GM18520 (cell line): ENCODE measurements at regions not wholly inside any gene's neighbourhood (a gene's known extent, or its start where the extent isn't known, plus 50 kb on each side); places are given as distances from the start of the nearest gene placed in this dataset.

Source experiments
- ATAC-seq: cut with Tn5 transposase; IDR thresholded peaks from one replicate; pipeline ENCODE4 v1.9.1; 2021; ENCODE audit not compliant: unreplicated experiment

DNA sequence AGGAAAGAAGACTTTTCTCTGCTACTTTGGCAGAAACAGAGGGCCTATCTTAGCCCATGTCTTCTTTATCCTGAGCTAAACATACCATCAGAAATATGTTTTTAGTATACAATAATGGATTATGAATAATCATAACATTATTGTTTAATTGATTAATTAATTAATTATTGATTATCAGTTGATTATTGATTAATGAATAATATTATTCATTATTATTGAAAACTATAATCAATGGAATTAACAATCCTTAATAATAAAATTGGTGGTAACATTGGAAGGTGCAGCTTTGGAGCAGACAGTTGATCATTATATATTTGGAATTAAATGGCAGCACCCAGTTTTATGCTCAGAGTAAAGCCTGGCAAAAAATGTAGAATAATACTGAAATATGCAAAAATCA, 655.9 kb upstream of the ARGLU1 start:
- no peak for ATAC-seq

DNA sequence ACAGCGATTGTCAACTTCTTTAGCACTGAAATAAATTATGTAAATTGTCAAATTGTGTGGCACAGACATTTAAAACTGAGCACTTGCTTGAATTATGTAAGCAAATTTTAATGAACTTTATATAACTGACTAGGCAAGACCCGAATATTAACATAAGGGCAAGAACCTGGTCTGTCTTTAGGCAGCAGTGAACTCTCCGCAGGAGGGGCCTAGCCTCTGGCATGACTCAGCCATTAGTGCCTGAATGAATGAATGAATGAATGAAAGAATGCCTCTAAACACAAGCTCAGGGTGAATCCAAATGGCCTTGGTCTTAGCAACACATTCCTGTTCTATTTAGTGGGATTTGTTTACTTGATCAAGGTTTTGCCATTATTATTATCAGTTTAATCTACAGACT, 654.7 kb upstream of the ARGLU1 start:
- no peak for ATAC-seq

DNA sequence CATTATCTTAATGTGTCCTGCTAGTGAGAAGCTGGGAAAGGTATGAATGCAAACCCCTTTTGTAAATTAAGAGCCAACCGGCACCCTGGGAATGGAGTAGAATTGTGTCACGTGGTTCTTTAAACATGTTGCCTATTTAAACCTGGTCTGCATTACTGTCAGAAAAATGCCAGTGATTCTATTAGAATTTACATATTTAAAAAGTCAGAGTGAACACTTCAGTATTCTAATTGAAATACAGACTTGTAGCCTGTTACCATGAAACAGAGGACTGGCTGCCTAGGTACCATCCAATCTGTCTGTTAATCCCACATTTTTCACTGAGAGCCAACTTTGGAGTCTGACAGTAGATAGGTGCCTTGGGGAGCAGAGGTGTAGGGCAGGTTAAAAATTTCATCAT, 652.3 kb upstream of the ARGLU1 start:
- no peak for ATAC-seq

DNA sequence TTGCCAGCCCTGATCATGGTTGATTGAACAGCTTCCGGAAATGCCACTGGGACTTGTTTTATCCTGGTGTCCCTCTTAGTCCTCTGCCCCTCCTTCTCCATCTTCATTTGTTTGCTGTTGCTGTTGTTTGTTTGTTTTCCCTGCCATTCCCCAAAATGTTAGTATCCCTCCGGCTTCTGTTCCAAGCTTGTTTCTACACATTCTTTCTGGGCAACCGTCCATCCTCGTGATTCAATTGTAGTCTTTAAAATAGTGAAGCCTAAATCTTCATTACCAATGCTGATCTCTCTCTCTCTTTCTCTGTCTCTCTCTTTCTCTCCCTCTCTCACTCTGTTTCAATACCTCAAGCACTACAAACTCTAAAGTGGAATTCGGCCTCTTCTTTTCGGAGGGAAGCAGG, 649.3 kb upstream of the ARGLU1 start:
- no peak for ATAC-seq

DNA sequence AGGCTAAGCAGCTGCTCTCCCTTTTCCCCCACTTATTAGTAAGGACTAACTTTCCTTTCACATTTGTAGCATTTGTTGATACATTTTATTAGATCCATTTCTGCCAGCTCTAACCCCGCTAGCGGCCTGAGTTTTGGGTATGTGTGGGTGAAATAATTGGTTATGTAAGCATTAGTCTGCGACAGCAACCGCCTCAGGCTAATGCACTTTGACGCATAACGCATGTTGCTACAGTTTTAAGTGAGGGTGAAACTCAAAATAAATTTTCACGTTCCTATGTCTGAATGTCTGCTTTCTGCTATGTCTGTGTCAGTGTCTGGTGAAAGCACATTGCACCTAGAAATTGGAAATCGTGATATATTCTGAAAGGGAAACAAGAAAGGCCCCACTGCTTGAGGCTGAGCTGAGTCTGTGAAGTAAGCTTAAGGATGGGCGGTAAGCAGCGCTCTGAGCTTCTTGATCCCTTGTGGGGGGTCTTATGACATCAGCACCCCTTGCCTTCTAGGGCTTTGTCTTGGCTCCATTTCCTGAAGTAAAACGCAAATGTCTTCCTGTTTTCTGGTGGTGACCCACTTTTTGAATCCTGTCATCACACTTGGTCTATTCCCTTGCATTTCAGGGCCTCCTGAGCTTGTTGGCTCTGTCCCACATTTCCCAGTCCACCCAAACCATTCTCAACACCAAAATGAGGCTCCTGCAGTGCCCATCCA, 648.3 kb upstream of the ARGLU1 start:
- no peak for ATAC-seq

DNA sequence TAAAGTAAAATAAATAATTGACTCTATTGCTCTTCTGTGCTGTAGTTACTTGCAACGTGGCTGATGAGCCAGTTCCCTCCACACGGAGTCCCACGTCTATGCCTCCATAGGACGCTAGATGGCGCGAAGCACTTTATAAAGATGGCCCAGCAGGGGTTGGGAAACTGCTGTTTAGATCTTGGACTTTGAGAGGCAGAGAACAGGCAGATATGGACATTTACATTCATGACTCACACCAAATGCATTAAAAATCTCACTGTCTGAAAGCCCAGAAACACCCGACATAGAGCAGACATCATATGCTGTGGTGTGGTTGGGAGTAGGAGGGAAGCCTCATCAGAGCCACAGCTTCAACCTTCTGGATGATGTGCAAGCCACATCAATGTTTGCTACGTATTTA, 643.1 kb upstream of the ARGLU1 start:
- ATAC-seq, result peak; percentile 91

DNA sequence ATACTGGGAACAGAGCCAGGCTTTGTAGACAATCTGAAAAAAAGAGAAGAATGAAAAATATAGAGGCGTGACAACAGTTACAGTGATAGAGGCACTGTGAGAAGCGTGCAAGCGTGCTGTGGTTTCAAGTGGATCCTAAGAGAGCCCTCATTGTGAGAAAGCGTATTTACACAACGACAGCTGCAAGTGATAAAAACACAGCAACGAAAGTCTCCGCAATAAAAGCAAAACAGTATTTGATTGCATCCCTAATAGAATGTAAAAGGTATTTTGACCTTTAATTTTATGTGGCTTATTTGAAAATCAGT, 642.7 kb upstream of the ARGLU1 start:
- no peak for ATAC-seq

DNA sequence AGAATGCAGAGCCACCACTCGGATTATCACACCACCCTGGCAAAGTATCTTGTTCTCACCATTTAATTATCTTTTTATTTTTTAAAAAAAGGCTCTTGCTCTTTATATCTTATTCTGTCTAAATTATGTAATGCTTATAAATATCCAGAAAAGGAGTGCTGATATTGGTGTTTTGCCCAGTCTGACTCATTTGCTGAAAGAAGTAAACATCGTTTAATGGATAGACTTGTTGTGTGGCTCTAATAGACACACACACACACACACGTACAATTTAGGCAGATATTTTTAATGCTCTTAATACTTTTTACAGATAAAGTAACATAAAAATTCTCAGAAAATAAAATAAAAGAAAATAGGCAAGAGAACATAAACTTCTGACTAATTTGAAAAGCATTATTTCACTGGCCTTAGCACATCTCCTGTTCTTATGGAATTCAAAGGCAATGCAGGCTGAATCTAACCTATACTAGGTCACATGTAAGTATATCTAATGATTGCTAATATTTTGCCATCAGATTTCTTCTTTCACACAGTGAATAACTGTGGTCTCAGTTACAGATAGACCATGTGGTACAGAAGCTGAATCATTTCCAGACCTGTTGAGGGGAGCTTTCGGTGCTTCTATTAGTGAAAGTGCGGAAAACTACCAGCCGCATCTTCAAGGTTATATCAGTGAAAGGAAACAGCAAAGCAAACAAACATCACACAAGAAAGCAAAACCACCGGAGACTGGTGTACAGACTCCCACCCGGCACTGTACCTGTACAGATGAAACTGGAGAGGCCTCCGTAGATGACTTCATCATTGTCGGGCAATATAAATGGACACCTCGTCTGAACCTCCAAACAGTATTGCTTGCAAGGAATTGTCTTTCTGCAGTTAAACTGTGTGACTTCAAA, 642.1 kb upstream of the ARGLU1 start:
- ATAC-seq, result no peak

DNA sequence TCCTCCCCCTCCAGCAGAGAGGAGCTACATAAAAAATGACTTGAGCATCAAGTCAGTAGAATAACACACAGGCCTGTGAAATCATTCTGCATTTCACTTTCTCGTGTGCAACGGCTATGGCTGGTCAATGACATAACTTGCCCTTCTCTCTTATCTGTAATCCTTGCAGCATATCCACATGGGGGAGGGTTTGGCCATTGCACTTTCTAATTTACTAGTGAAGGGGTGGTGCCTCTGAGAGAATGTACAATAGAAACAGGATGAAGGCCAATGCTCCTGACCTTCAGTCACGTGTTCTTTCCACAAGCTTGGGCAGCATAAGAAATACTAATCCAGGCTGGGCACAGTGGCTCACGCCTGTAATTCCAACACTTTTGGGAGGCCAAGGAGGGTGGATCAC, 641.0 kb upstream of the ARGLU1 start:
- ATAC-seq, result no peak

DNA sequence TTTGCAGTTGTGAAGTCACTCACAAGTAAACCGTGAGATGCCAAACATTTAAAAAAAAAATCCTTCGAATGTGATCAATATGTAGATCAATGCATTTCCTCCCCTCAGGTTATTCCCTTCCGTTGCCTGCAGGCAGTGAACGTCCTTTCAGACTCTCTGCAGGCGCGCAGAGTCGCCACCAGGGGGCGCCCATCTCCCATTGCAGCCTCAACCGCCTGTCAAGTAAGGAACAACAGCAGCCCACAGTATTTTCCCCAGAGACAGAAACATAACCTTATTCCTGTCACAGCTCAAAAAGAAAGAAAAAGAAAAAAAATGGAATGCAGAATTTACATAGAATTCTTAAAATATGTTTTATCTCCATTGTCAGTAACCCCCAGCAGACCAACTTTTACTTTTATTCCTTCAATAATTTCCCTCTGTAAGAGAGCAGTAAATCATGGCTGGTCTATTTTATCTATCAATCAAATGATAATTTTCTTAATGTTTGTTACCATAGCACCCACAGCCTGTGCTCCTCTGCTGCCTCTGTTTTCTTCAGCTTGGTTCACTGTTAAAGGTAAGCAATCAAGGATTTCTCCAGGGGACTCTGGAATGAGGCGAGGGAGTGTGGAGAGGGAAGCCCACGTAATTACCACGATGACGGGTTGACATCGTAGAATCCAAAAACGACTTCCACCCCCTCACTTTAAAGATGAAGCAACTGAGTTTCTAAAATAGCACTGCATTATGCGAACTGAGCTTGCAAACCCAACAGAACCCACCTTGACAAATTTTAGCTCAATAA, 637.6 kb upstream of the ARGLU1 start:
- ATAC-seq, result peak; percentile 89

DNA sequence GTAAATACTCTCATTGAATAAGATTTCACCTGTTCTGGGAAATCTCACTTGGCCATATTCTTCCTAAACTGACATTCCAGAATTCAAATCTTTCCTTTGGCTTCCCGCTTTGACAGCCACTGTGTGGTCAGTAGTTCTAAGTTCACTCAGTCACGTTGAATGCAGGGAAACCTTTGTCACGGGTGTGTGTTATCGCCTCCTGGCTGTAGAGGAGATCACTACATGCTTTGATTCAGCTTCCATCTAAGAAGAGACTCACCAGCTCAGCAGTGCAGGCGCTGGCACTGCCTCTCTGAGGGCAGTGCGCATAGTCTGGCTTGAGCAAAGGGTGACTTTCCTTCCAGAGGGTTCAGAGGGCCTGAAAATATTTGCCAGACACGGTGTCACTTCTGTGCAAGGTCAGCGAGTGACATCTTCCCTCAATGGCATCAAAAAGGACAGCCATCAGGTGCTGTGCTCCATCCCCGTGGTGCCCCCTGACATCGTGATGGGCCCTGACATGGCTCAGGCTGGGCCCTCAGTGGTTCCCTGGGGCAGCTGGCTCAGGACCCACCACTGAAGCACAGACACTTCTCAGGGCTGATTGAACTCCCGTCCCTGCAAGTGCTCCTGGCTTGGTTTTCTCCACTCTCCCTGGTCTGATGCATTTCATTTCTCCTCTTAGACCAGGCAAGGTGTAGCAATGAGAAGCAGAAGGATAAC, 635.4 kb upstream of the ARGLU1 start:
- ATAC-seq, result no peak

DNA sequence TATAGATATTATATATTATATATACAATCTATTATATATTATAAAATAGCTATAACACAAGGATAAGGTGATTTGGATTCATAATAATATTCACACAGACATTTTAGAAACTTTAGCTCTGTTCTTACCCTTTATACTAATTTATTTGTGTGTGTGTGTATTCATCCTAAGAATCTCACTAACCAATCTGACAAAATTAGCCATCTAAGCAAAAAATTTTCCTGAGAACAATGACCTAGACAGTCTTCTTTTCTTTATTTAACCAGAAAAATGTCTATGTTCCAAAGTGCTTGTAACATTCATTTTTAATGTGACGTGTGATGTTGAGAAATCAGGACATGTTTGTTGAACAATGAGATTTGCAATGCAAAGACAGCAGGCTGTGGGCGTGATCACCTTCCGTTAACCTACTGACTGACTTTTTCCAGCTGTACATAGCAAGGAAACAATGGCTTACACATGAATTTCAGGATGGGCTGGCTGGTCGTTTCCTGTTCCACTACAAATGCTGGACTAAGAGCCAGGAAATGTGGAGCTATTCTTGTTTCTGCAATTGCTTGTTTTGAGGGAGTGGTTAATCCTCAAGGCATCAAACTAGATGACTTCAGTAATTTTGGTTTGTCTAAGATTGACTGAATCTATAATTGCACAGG, 634.6 kb upstream of the ARGLU1 start:
- no peak for ATAC-seq

DNA sequence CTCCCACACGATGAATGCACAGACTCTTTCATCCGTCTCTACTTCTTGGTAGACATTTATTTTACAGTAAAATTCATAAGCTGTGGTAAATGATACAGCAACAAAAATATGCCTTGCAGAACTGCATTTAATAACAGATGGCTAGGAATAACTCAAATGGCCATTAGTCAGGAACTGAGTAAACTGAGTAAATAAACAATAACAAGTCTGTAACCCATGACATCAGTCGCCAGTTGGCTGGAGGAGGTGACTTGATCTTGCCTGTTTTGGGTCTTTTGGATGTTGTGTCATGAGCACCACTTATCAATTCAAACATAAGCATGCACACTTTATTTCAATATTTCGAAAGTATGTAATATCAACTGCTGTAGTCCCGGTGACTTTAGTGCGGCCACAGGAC, 632.6 kb upstream of the ARGLU1 start:
- no peak for ATAC-seq

DNA sequence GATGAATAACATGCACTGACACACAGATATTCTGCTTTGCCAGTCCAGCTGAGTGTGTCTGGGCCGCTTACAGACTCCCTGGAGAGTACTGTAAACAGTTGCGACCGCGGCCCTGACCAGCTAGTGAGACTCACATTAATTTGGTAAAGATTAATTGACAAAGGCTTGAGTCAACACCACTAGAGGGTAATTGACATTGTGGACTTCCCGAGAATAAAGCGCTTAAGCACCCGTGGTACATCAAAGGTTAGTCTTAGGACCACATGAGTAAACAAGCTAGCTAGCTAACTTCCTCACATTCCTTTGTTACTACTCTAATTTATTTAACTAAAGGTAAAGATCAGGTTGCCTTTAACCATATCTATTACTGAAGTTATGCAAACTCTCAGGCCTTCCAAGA, 624.4 kb upstream of the ARGLU1 start:
- ATAC-seq, result no peak

DNA sequence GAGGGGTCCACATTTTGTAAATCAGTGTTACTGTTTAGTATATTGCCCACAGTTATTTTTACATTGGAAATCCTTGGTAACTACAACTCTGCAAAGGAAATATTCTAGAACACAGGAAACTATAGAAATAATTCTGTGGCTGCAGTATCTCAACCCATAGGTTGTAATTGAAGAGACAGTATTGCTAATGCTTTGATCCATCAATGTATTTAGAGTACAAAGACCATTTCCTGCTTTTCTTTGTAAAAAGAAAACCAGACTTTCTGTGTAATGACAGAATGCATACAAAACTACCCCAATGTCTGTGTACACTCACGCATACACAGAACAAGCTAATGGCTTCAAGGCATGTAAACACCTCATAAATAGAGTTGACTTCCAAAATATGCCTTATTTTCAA, 622.1 kb upstream of the ARGLU1 start:
- no peak for ATAC-seq

DNA sequence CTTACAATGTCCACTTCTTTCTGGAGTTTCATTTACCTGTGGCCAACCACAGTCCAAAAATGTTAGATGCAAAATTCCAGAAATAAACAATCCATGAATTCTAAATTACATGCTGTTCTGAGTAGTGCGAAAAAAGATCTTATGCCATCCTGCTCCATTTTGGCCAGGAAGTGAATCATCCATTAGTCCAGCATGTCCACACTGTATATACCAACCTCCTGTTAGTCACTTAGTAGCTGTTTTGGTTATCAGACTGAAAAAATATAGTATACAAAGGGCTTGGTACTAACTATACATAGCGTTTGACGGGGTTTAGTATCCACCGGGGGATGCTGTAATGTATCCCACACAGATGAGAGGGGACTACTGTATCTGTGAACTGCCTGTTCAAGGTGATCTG, 618.0 kb upstream of the ARGLU1 start:
- ATAC-seq, result no peak

DNA sequence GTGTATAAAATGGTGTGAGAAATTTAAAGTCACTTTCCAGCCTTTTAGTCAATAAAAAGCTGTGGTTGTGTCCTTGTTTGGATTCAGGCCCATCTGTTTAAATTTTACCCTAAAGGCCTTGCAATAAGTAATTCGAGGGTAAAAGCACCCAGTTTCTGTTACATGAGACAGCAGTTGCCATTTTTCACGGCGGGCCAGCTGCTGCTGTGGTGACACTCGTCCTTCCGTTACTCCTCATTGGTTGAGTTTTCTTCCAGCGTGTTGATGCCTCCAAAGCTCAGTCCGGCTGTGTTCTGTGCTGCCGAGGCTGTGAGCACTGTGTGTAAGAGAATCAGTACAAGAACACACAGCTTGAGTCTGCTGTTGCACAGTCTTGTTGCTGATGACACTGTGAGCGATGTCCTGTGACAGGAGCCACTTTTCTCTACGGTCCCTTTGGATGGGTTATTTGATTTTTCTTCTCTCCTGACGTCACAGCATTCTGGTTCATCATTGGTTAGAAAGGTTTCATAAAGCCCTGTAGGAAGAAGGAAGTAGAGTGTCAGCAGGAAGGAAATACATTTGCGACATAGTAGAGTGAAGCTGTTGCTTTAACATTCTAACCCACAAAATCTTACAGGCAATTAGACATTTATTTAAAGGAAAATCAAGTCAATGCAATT, 602.5 kb upstream of the ARGLU1 start:
- ATAC-seq, result no peak

DNA sequence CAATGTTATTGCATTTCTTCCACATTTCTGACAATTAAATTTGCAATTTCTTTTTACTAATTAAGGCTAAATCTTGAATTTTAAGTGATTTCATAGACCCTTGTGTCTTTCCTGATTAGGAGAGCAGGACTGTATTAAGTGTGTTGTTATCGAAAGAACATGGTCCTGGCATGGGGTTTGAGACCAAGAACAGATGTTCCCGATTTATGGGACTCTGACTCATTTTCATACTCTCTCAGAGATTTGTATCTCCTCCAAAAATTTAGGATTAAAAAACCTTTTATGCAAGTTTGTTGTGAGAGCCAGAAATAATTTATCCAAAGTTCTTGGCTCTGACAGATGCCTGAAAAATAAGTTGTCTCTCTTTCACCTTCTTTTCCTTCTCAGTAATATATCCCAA, 589.3 kb upstream of the ARGLU1 start:
- ATAC-seq, result no peak

DNA sequence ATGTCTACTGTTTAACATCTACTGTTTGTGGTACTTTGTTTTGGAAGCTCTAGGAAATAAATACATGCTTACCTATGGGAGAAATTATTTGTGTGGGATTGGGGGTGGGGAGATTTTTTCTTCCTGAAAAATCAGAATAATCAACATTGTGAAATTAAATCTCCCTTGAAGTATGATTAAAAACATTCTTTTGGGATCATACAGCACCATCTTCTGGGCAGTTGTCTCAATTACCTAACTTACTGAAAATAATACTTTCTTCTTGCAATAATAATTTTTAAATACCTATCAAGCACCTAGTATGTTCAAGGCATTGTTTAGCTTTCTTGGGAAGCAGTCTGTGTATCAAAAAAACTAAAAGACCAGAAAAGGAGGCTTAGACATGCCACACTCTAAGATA, 576.5 kb upstream of the ARGLU1 start:
- no peak for ATAC-seq

DNA sequence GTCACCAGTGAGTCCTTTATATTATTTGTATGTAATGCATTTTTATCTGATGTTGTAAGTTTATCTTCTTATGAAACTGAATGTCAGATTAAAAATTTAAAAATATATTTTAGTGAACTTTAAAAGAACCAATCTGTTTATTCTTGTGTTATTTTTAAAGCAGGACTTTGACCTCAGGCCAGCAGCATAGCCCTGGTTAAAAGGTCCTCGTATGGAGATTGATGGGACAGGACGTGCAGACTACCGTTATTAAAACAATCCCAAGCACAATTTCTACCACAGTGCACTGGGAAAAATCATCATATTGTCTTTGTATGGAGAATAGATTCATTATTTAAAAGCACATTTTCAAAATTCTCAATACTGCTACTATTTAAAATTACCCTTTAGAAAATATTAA, 573.8 kb upstream of the ARGLU1 start:
- no peak for ATAC-seq
